Neural progenitor cell (in vitro differentiated cells): ENCODE measurements at regions not wholly inside any gene's neighbourhood (a gene's known extent, or its start where the extent isn't known, plus 50 kb on each side); places are given as distances from the start of the nearest gene placed in this dataset.

Experiments
- CTCF ChIP-seq: fragments of 200-600 bp; sonication (generic); IDR thresholded peaks from 2 replicates; pipeline ENCODE4 v1.5.1; 2017; ENCODE audit warnings: antibody characterized with exemption, mild to moderate bottlenecking
- EZH2phosphoT487 ChIP-seq: fragments of 200-600 bp; sonication (generic); IDR thresholded peaks from 2 replicates; pipeline ENCODE4 v1.6.1; 2017; ENCODE audit warnings: antibody characterized with exemption

DNA sequence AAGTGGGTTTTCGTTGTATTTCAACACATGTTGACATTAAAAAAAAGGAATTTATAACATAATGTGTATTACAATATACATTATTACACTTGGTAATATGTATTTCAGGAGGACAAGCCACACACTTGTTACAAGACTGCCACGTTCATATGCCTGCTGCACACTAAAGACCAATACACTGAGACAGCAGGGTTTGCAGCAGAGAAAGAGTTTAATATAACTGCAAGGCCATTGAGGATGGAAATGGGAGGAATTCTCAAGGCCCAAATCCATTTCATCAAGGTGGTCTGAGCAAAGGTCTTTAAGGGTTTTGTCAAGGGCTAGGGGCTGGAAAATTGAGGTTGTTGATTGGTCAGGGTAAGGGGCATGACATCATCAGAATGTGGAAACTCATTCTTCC is 1017.8 kb upstream of the CDH10 start:
- TF ChIP-seq CTCF (no peak), EZH2phosphoT487 (no peak)
